Vagina (tissue), 2 donors: ENCODE measurements at regions not wholly inside any gene's neighbourhood (a gene's known extent, or its start where the extent isn't known, plus 50 kb on each side); places are given as distances from the start of the nearest gene placed in this dataset.

Source experiments
- POLR2A ChIP-seq, 2 donors: fragments of 450-650 bp; IDR thresholded peaks; one replicate each; pipeline ENCODE4 v1.6.1; 2017; ENCODE audit warnings: antibody characterized with exemption in 2 of 2, mild to moderate bottlenecking in 2 of 2, moderate library complexity in 2 of 2
- TF ChIP-seq, protein P1 (sequence below), 3 experiments: fragments of 450-650 bp in 2 of 3; fragments of 200-600 bp in 1 of 3; sonication (generic) in 1 of 3; IDR thresholded peaks; one replicate each; pipeline ENCODE4 v1.5.1; 2017 to 2019; ENCODE audit warnings: antibody characterized with exemption in 3 of 3, mild to moderate bottlenecking in 2 of 3, moderate library complexity in 2 of 3

DNA sequence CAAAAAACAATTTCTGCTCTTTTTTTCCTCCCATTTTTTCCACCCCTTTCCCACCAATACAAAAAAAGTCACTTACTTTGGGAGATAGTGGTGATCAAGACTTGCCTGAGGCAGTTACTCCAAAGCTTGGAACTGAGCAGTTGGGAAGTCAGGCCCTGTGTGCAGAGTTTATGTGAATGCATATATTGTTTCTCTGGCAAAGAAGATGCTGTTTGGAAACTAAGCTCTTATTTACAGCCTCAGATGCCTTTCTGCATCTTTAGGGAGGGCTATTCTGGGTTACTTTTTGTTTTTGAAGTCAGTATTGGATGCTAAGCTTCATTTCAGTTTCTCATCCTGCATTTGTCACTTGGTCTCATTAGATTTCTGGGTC lies 136.3 kb downstream of the ZNF330 start:
- TF ChIP-seq, protein P1, sequence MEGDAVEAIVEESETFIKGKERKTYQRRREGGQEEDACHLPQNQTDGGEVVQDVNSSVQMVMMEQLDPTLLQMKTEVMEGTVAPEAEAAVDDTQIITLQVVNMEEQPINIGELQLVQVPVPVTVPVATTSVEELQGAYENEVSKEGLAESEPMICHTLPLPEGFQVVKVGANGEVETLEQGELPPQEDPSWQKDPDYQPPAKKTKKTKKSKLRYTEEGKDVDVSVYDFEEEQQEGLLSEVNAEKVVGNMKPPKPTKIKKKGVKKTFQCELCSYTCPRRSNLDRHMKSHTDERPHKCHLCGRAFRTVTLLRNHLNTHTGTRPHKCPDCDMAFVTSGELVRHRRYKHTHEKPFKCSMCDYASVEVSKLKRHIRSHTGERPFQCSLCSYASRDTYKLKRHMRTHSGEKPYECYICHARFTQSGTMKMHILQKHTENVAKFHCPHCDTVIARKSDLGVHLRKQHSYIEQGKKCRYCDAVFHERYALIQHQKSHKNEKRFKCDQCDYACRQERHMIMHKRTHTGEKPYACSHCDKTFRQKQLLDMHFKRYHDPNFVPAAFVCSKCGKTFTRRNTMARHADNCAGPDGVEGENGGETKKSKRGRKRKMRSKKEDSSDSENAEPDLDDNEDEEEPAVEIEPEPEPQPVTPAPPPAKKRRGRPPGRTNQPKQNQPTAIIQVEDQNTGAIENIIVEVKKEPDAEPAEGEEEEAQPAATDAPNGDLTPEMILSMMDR (IDR thresholded peaks at IDR 0.05): no peak
- no peak for TF ChIP-seq POLR2A (IDR thresholded peaks at IDR 0.05)
